Cardiac fibroblast (primary cell): ENCODE measurements at regions not wholly inside any gene's neighbourhood (a gene's known extent, or its start where the extent isn't known, plus 50 kb on each side); places are given as distances from the start of the nearest gene placed in this dataset.

Experiments
- DNase-seq, 2 donors: peaks; one replicate each; pipeline versions ENCODE4 v3.0.0 to v3.0.0-alpha.2; 2010; ENCODE audit warnings: low read depth in 2 of 2
- H3K4me3 ChIP-seq, 2 donors: replicated peaks in 1 of 2; 1 replicate in 1 of 2; 2 replicates in 1 of 2; pipeline ENCODE4 v1.5.1; 2011; ENCODE audit warnings: low read depth in 2 of 2, low read length in 2 of 2, mild to moderate bottlenecking in 2 of 2, moderate library complexity in 1 of 2
- CTCF ChIP-seq: IDR thresholded peaks from one replicate; pipeline ENCODE4 v1.5.1; 2011; ENCODE audit warnings: low read depth, mild to moderate bottlenecking, low read length, inconsistent platforms

- TF ChIP-seq CTCF = no peak
- DNase-seq = no peak
- H3K4me3 ChIP-seq = no peak overlapping the region
These were observed 350.9 kb downstream of the MYCN start for GRCh38 chr2:16291226-16291625.

GRCh38 chr2:16290311-16291020 lies 350.1 kb downstream of the MYCN start:
- no peak for TF ChIP-seq CTCF
- no peak for DNase-seq
- no peak overlapping the region for H3K4me3 ChIP-seq

GRCh38 chr2:16288371-16289112 lies 348.2 kb downstream of the MYCN start:
- no peak for TF ChIP-seq CTCF
- H3K4me3 ChIP-seq = no peak overlapping the region
- DNase-seq = no peak

GRCh38 chr2:16287831-16288230 lies 347.5 kb downstream of the MYCN start:
- H3K4me3 ChIP-seq = no peak overlapping the region
- TF ChIP-seq CTCF = no peak
- DNase-seq = no peak

- no peak overlapping the region for H3K4me3 ChIP-seq
- TF ChIP-seq CTCF = no peak
- no peak for DNase-seq
These were observed 346.9 kb downstream of the MYCN start for GRCh38 chr2:16287281-16287680.

GRCh38 chr2:16285813-16286510 lies 345.6 kb downstream of the MYCN start:
- H3K4me3 ChIP-seq = no peak overlapping the region
- no peak for TF ChIP-seq CTCF
- DNase-seq = no peak
